HG03439 (cell line): ENCODE measurements at regions not wholly inside any gene's neighbourhood (a gene's known extent, or its start where the extent isn't known, plus 50 kb on each side); places are given as distances from the start of the nearest gene placed in this dataset.
"Not testable (repeated sequence)": the region's sequence is repeated elsewhere in the genome, so short reads cannot be mapped to it uniquely, and the experiment has no call there.

Experiments
- ATAC-seq: cut with Tn5 transposase; IDR thresholded peaks from one replicate; pipeline ENCODE4 v1.9.1; 2021; ENCODE audit warnings: mild to moderate bottlenecking, moderate library complexity; ENCODE audit not compliant: unreplicated experiment

GRCh38 chr15:62495670-62496614 lies 330.9 kb upstream of the C2CD4B start:
- ATAC-seq, result no peak

DNA sequence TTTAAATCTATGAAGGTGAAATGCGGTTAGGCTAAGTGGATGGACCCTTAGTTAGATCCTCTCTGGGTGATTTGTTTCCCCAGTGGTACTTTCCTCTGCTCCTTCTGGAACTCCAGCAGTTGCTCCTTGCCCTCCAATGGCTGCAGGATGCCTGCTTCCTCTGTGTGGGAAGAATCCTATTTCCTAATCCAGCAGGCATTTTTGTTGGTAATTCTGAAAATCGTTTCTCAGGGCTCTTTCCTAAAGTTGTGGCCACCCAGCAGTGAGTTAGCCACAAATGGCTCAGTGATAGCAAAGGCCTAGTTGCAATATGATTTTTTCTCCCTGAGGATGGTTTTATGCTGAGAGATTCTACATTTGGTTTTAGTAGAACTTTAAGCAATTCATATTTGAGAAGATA lies 332.3 kb upstream of the C2CD4B start:
- ATAC-seq, result no peak

- no peak for ATAC-seq
These were observed 333.2 kb upstream of the C2CD4B start for GRCh38 chr15:62498278-62498677.

- ATAC-seq, result no peak
These were observed 333.6 kb upstream of the C2CD4B start for GRCh38 chr15:62498712-62499111.

- ATAC-seq, result no peak
These were observed 335.2 kb upstream of the C2CD4B start for GRCh38 chr15:62500325-62500724.

GRCh38 chr15:62502451-62502850 lies 337.4 kb upstream of the C2CD4B start:
- ATAC-seq, result no peak

DNA sequence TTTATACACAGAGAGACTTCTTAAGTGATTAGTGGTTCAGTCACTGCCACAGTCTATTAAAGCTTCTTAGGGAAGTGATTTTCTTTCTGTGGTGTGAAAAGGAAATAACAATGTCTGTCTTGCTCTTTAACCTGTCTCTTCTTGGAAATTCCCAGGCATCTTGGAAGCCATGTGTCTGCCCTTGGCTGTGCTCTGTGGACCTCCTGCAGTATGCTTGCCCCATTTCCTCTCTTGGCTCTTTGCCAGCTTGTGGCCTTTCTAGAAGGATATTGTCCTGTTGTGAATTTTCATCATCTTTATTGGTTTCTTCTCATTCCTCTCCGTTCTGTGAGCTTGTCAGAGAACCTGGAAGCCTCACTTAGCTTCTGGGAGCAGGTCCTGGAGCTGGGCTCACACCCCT lies 338.4 kb upstream of the C2CD4B start:
- no peak for ATAC-seq

DNA sequence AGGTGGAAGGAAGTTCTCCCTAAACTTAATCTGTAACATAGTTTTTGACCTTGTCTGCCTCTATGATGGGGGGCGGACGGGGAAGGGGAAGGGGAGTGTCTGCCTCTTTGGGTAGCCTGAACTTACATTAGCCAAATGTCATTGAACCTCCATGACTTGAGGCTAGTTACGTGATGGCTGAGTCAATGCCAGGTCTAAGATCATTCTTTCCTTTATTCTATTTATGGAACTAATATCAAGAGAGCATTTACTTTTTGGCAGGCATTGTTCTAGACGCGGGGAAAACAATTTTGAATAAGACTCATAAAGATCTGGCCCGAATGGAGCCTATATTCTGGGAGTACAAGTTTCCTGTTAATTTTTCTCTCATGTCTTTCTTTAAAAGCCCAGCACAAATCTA lies 340.7 kb upstream of the C2CD4B start:
- ATAC-seq, result no peak

- ATAC-seq, result no peak
These were observed 341.2 kb upstream of the C2CD4B start for GRCh38 chr15:62506217-62506805.

DNA sequence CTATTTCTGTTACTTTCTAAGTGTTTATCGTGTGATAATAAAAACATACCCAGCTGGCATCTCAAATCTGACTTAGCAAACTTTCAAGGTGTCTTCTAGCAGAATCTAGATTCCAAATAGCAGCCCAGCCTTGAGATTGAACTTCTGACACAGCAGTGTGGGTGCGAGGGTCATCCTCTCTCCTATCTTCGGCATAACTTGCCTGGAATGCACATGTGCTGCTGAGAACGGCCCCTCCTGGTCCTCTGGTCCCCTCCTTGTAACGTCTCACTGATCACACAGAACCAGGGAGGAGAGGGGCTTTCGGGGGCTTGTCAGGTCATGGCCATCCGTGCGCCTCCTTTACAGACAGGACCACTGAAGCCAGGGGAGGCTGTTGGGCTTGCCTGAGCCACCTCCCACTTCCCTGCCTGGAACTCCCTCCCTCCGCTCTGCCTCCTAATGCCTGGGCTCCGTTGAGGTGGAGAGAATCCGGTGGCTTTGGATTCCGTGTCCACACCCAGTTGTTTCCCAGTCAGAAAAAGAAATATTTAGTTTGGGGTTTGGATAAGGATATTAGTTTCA lies 344.4 kb upstream of the C2CD4B start:
- ATAC-seq, result no peak

GRCh38 chr15:62510791-62511190 lies 345.7 kb upstream of the C2CD4B start:
- ATAC-seq, result no peak

DNA sequence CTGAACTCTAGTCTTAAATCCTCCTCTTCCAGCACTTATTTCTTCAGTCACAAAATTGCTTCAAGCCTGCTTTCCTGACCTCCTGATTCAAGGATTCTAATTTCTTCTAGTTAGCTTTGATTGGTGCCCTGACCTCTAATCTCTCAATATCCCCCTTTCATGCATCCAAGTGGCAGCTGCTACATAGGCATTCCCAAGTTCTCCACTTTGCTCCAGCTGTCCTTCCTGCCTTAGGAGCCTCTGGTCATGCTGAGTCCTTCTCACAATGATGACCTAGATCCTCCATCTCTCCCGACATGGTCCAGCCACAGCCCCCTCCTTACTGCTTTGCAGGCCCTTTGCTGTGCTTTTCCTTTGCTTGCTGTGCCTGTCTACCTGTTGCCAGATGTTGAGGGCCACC lies 347.8 kb upstream of the C2CD4B start:
- no peak for ATAC-seq

DNA sequence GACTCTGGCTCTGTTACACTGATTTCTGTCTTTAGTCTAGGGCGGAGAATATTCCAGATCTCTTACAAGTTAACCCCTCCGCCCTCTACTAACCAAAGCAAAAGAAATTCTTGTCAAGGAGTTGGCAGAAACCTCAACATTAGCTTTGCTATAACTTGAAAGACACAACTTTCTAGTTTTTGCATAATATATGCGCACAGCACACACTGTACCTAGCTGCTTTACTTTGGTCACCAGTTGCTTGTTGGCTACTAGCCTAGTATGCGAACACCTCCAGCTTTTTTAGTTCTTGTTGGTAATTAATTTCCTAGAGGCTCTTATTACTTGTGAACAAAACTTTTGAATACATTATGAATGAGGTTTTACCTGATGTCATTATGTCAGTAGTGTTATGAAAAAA lies 348.8 kb upstream of the C2CD4B start:
- ATAC-seq, result no peak

DNA sequence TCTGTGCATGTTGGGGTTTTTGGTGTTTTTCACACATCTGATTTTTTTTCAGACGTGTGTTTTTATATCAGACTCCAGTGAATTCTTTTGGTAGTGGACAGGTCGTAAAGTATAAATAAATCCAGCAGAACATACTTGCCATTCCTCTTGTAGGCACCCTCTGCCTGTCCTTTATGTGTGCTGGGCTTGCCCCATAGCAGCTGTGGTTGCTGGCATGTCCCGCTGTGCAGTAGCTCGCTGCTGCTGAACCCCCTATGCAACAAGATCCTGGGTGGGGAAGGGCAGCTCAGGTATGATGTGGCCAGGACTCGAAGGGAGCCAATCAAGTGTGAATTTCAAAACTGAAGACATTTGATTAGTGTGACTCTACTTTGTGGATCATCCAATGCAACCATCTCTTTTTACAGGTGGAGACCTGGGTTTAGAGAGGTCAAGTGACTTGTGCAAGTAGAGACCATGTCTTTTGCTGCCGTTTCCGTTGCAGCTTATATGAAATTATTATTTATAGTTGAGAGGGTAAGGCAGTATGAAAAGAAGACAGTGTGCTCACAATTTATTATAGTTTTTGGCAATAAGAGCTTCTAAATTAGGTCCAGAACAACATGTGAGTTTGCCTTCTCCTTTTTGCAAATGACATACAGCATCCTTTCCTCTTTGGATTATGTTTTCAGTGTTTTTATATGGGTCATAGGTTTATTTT lies 350.8 kb upstream of the C2CD4B start:
- no peak for ATAC-seq

DNA sequence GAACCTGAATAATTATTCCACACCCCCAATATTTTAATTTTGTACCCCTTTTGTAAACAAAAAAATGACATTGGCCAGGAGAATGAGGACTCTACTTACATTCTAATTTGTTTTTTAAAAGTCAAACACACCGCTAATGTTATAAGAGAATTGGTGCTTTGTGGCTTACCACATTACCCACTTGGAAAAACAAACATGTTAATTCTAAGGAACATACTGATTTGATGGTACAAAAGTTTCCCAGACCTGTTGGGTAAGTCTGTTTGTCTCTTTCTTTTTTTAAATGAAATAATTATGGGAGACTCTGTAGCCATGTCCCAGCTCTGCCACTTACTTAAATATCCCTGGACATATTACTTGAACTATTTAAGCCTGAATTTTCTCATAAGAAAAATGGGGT lies 352.5 kb upstream of the C2CD4B start:
- ATAC-seq, result no peak

- ATAC-seq, result not testable (repeated sequence)
These were observed 353.6 kb upstream of the C2CD4B start for GRCh38 chr15:62518666-62519065.

DNA sequence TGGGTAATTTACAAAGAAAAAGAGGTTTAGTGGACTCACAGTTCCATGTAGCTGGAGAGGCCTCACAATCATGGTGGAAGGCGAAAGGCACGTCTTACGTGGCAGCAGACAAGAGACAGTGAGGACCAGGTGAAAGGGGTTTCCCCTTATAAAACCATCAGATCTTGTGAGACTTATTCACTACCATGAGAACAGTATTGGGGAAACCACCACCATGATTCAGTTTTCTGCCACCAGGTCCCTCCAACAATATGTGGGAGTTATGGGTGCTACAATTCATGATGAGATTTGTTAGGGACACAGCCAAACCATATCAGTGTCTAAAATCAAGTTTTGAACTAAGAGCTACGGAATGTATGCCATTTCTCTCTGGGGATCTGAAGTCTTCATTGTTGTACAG lies 354.8 kb upstream of the C2CD4B start:
- ATAC-seq, result no peak

DNA sequence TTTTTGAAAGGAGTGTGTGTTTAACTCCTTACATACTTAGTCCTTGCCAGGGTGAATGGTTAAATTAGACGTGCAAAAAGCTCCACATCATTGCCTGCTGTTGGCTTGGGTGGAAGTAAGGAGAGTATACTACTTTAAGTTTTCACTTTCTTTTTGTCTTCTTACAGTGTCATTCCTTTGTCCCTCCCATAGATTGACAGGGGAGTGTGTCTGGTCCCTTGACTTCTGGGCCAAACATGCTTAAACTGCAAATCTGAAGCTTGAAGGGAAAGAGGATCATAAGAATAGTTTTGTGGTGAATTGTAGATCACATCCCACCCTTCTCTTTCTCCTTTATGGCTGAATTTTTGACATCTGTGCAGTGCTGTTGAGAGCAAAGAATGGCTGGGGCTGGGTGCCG lies 355.8 kb upstream of the C2CD4B start:
- ATAC-seq, result no peak

- ATAC-seq, result no peak
These were observed 356.3 kb upstream of the C2CD4B start for GRCh38 chr15:62521396-62521795.

GRCh38 chr15:62524848-62525247 lies 359.8 kb upstream of the C2CD4B start:
- no peak for ATAC-seq

- ATAC-seq, result no peak
These were observed 362.3 kb upstream of the C2CD4B start for GRCh38 chr15:62527387-62527786.

DNA sequence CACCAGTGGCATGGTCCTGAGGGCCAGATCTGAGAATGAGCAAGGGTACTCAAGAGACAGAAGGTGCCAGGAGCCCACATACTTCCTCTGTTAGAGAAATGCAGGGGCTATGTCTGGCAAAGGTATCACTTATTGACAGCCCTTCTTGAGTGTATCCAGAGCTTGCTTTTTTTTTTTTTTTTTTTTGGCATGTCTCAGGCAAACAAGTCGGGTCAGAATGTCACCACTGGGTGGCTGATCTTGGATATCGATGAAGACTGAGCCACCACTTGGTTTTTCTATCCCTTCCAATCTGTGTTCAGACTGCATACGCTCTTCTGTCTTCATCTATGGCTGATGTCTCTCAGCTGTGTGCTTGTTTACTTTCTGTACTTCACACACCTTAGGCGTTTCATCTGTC lies 363.4 kb upstream of the C2CD4B start:
- ATAC-seq, result no peak
